ENCODE measurements at regions not wholly inside any gene's neighbourhood (a gene's known extent, or its start where the extent isn't known, plus 50 kb on each side); places are given as distances from the start of the nearest gene placed in this dataset.

DNA sequence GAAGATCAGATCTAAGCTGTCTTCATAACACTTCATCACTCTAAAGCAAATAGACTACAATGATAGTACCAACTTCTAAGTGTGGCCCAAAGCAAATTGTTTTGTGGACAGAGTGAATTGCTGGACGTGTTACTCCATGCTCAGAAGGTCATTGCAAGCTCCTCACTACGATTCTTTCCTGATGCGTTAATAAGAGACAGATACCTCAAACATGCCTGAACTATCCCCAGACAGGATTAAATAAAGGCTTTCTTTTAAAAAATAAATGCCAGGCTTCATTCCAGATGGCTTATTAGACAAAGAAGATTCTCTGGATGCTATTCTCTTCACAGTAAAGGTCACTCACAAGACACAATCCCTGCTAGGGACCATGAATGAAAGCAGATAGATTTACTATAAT is 621.2 kb downstream of the DCDC2C start:
- ATAC-seq (no peak), DNase-seq (no peak)
- H3K27ac ChIP-seq = no peak overlapping the region

GRCh38 chr2:4336864-4337263 is 633.5 kb downstream of the DCDC2C start:
- Histone ChIP-seq H3K36me3 (no peaks in the 10 kb centered on the region), H3K27me3 (no peaks in the 10 kb centered on the region), H3K9me3 (no peaks in the 10 kb centered on the region), H3K4me1 (no peaks in the 10 kb centered on the region), H3K27ac (no peak overlapping the region), H3K4me3 (no peak overlapping the region)
- DNase-seq (no peak), ATAC-seq (no peak)
- TF ChIP-seq, protein P1, sequence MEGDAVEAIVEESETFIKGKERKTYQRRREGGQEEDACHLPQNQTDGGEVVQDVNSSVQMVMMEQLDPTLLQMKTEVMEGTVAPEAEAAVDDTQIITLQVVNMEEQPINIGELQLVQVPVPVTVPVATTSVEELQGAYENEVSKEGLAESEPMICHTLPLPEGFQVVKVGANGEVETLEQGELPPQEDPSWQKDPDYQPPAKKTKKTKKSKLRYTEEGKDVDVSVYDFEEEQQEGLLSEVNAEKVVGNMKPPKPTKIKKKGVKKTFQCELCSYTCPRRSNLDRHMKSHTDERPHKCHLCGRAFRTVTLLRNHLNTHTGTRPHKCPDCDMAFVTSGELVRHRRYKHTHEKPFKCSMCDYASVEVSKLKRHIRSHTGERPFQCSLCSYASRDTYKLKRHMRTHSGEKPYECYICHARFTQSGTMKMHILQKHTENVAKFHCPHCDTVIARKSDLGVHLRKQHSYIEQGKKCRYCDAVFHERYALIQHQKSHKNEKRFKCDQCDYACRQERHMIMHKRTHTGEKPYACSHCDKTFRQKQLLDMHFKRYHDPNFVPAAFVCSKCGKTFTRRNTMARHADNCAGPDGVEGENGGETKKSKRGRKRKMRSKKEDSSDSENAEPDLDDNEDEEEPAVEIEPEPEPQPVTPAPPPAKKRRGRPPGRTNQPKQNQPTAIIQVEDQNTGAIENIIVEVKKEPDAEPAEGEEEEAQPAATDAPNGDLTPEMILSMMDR (IDR thresholded peaks at IDR 0.05) = no peak
- intact Hi-C loops (cut with DNase I) = no loop called here

More for the DNA sequence above, 621.2 kb downstream of the DCDC2C start:
- Histone ChIP-seq H3K36me3 (no peaks in the 10 kb centered on the region), H3K9me3 (no peaks in the 10 kb centered on the region), H3K4me1 (no peaks in the 10 kb centered on the region), H3K27me3 (no peaks in the 10 kb centered on the region), H3K4me3 (no peak overlapping the region)
- intact Hi-C loops (cut with DNase I) = no loop called here
- TF ChIP-seq, protein P1 (IDR thresholded peaks at IDR 0.05) = no peak

GRCh38 chr2:4338345-4338744 is 635.0 kb downstream of the DCDC2C start:
- Histone ChIP-seq H3K36me3 (no peaks in the 10 kb centered on the region), H3K27me3 (no peaks in the 10 kb centered on the region), H3K27ac (no peak overlapping the region), H3K9me3 (no peaks in the 10 kb centered on the region), H3K4me3 (no peak overlapping the region), H3K4me1 (no peaks in the 10 kb centered on the region)
- DNase-seq (no peak), ATAC-seq (no peak)
- TF ChIP-seq, protein P1 (IDR thresholded peaks at IDR 0.05) = no peak
- intact Hi-C loops (cut with DNase I) = no loop called here

- Histone ChIP-seq H3K27me3 (no peaks in the 10 kb centered on the region), H3K4me3 (no peak overlapping the region), H3K9me3 (no peaks in the 10 kb centered on the region), H3K4me1 (no peaks in the 10 kb centered on the region), H3K27ac (no peak overlapping the region), H3K36me3 (no peaks in the 10 kb centered on the region)
- DNase-seq (no peak), ATAC-seq (no peak)
- intact Hi-C loops (cut with DNase I) = no loop called here
- TF ChIP-seq, protein P1 (IDR thresholded peaks at IDR 0.05) = no peak
Observed at GRCh38 chr2:4340536-4340935, 637.2 kb downstream of the DCDC2C start.

DNA sequence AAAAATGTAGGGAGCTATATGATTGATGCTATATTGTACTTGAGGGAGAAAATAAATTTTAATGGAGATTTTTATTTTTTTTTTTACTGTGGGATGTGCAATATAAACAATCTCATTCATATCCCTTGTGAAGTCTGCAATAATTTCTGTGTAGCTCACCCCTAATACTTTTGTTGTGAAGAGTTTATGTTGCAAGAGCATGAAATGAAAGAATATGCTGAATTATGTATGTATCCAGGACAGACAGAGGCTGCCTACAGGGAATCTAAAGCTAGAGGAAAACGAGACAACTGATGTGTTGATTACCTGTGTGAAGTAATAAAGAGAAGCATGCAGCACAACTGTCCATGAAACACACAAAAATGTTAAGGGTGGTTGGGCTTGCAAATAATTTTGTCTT is 643.3 kb downstream of the DCDC2C start:
- intact Hi-C loops (cut with DNase I) = no loop called here
- no peaks in the 10 kb centered on the region for H3K27me3 ChIP-seq
- ATAC-seq = no peak
- no peak overlapping the region for H3K27ac ChIP-seq
- no peak for DNase-seq
- H3K9me3 ChIP-seq = no peaks in the 10 kb centered on the region
- no peaks in the 10 kb centered on the region for H3K36me3 ChIP-seq
- no peak overlapping the region for H3K4me3 ChIP-seq
- TF ChIP-seq, protein P1 (IDR thresholded peaks at IDR 0.05) = no peak
- H3K4me1 ChIP-seq = no peaks in the 10 kb centered on the region

DNA sequence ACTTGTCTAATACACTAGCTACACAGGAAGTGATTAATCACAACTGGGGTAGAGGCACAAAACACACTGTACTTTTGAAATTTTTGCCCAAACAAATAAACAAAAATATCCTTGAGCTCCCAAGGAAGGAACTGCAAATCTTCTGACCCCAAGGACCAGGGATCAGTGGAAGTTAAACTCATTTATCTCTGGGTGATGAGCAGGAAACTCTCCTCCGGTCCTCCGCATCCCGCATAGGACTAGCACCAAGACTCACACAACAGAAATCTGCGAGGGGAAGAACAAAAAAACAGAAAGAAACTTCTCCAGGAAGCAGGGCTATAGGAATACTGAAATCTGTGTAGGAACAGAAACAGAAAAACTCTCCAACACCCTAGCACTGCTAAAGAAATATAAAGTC is 650.3 kb downstream of the DCDC2C start:
- ATAC-seq (no peak), DNase-seq (no peak)
- Histone ChIP-seq H3K36me3 (no peaks in the 10 kb centered on the region), H3K4me3 (no peak overlapping the region), H3K27ac (no peak overlapping the region), H3K9me3 (no peaks in the 10 kb centered on the region), H3K4me1 (no peaks in the 10 kb centered on the region), H3K27me3 (no peaks in the 10 kb centered on the region)
- intact Hi-C loops (cut with DNase I) = no loop called here
- TF ChIP-seq, protein P1 (IDR thresholded peaks at IDR 0.05) = no peak

Data from upper lobe of right lung (tissue), 1 donor.